VCaP (cell line): ENCODE measurements at regions not wholly inside any gene's neighbourhood (a gene's known extent, or its start where the extent isn't known, plus 50 kb on each side); places are given as distances from the start of the nearest gene placed in this dataset.

ENCODE experiments used
- H3K27ac ChIP-seq: fragments of 450-650 bp; 2 replicates; pipeline ENCODE4 v1.5.1; 2017
- TF ChIP-seq, protein P1 (sequence below): fragments of 450-650 bp; conservative IDR thresholded peaks from 2 replicates; pipeline ENCODE4 v1.5.1; 2017; ENCODE audit warnings: mild to moderate bottlenecking, moderate library complexity

DNA sequence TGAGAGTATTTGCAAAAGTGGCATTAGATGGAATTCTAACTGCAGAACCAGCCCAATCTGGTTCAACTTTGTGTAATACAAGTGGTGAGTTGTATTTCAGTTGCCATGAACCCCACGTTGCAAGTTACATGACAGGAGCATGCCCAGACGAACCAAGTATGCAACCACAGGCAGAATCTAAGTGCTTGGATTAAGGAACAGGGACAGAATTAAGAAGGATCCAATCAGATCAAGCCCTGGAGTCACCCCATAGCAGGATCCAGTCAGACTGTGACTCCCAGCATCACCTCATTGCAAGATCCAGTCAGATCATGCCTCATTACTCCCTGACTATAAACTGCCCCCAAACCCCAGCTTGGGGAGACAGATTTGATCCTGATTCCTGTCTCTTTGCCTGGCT lies 388.7 kb upstream of the NRP1 start:
- H3K27ac ChIP-seq: no peak overlapping the region

DNA sequence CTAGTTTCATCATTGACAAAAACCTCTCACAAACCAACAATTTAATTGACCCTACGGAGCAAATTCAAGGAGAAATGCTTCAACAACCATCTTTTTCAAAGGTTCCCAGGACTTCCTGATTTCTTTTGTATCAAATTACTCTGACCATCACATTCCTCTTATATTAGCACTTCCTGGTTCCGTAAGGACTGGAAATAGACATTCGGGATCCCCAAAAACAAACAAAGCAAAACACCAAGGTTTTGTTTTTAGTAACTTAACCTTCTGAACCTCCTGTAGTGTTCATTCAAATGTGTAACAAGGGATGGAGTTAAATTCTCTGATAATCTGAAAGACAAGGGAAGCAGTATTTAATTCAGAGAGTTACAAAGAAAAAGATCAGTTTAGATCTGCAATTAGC lies 387.6 kb upstream of the NRP1 start:
- TF ChIP-seq, protein P1, sequence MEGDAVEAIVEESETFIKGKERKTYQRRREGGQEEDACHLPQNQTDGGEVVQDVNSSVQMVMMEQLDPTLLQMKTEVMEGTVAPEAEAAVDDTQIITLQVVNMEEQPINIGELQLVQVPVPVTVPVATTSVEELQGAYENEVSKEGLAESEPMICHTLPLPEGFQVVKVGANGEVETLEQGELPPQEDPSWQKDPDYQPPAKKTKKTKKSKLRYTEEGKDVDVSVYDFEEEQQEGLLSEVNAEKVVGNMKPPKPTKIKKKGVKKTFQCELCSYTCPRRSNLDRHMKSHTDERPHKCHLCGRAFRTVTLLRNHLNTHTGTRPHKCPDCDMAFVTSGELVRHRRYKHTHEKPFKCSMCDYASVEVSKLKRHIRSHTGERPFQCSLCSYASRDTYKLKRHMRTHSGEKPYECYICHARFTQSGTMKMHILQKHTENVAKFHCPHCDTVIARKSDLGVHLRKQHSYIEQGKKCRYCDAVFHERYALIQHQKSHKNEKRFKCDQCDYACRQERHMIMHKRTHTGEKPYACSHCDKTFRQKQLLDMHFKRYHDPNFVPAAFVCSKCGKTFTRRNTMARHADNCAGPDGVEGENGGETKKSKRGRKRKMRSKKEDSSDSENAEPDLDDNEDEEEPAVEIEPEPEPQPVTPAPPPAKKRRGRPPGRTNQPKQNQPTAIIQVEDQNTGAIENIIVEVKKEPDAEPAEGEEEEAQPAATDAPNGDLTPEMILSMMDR: no peak
- H3K27ac ChIP-seq: no peak overlapping the region

More for the DNA sequence above, 388.7 kb upstream of the NRP1 start:
- TF ChIP-seq, protein P1: no peak

DNA sequence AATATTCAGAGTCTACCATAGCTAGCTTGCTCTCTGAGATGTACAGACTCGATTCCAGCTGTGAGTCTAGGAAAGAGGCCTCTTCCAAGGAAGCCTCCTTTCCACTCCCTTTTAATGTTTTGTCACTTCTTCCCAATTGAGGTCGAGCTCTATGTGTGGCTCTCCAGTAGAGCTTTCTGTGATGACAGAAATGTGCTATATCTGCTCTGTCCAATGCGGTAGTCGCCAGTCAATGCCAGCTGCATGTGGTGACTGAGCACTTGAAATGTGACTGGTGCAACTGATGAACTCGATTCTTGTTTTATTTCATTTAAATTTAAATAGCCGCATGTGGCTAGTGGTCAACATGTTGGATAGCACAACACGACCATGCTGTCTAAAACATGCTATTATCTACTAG lies 387.0 kb upstream of the NRP1 start:
- no peak overlapping the region for H3K27ac ChIP-seq

DNA sequence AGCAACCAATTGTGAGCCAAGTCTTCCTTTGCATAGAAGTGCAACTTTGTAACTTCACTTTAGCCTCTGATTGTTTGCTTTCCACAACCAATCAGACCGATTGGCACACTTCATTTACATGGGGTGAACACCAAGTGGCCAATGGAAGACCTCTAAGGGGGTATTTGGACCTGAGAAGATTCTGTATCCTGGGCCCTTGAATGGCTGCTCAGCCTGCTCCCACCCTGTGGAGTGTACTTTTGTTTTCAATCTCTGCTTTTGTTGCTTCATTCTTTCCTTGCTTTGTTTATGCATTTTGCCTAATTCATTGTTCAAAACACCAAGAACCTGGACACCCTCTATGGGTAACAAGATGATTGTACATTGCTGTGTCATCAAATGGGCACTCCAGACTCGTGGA lies 385.7 kb upstream of the NRP1 start:
- TF ChIP-seq, protein P1: no peak
- no peak overlapping the region for H3K27ac ChIP-seq

More for the DNA sequence above, 387.0 kb upstream of the NRP1 start:
- TF ChIP-seq, protein P1: no peak

DNA sequence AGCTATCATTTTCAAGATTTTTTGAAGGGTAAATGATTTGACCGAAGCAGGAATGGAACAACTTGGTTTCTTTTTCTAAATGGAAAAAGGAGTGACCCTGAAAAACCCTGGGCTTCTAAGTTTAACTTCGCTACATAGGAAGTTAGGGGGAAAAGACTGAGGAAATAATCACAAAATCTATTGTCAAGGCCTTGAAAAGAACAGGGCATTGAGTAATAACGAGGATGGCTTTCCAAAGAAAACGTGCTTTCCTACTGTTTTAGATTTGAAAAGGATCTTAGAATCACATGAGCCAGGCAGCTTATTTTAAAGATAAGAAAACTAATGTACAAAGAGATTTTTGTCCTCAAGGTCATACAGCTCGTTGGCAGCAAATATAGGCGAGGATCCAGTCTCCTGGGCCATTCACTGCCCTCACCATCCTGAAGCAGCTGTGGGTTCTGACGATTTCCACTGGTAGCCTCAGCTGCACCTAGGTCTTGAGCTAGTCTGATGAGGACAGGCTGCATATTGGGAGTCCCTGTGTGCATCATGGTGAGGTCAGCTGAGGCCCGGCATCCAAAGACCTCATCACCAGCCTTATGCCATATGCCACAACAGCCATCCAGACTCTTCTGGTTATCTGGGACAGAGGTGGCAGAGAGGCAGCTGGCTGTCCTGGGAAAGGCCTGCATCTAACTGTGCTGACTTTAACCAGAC lies 384.7 kb upstream of the NRP1 start:
- no peak overlapping the region for H3K27ac ChIP-seq
- TF ChIP-seq, protein P1: no peak

DNA sequence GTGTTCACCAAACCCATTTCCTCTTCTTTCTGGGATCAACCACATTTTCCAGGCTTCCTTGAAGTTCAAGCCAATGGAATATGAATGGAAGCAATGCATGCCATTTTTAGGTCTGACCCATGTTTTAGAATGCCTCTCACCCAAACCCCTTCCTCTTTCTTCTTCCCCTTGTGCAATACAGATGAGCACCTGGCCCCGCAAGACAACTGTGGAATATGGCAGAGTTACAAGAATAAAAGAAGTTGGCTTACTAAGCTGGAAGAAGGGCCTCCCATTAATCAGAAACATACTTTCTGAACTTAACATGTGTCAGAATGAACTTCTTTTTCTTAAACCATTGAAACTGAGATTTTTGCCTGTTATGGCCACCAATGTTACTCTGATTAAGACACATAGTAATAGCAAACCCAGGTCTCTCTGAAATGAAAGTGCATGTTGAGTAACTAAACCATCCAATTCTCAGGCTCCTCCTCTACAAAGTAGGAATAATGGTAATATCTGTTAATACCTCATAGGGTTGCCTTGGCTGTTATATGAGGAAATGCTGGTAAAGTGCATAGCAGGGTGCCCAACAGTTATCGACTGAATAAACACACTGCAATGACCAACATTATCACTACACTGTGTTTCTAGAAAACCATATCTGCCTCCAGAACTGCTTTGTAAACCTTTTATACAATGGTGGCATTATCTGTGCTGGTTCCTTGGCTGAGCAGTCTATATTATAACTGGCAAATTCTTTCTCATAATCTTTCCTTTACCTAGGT lies 382.2 kb upstream of the NRP1 start:
- no peak overlapping the region for H3K27ac ChIP-seq
- TF ChIP-seq, protein P1: no peak

DNA sequence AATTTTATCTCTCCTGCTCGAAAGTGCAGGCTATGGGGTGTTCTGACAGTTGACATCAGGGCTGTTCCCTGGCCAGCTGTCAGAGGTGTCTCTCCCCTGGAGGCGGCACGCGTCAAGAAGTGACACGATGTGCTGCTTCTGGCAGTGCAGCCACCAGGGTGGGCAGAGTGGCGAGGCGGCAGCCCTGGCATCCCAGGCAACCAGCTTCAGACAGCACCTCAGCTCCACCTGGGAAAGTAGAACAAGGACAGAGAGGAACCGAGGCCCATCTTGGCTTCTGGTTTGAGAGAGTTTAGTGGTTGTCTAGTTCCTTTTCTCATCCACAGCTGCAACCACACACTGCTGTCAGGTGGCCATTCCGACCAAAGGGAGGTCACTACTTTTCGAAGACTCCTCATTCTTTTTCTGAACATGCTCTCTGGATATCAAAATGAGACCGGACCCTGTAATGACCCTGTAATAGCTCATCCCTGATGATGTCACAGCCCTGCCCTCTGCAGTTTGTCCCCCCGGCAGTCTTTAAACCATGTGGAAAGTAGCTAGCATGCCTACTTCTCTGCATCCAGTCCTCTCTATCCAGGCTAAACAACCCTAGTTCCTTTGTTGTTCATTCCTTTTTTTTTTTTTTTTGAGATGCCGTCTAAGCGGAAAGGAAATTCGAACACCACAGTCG lies 381.0 kb upstream of the NRP1 start:
- TF ChIP-seq, protein P1: no peak
- no peak overlapping the region for H3K27ac ChIP-seq
